HCT116 (cell line): ENCODE measurements at regions not wholly inside any gene's neighbourhood (a gene's known extent, or its start where the extent isn't known, plus 50 kb on each side); places are given as distances from the start of the nearest gene placed in this dataset.

Experiments used
- ATAC-seq: fragments of 200-7000 bp; cut with Tn5 transposase; 2 replicates; pipeline ENCODE4 v1.9.1; 2020; ENCODE audit warnings: mild to moderate bottlenecking, moderate library complexity
- BruUV-seq: library from RNA; stranded (reverse); fragments of 400-500 nt; replicated peaks from 2 replicates; lab custom pipeline; 2021; lab: Mats Ljungman, UMichigan
- CTCF ChIA-PET: fragments of 300-600 bp; sonication (Branson Sonifier 250); formaldehyde crosslinking; loops from one replicate; lab custom pipeline; 2021; ENCODE audit warnings: antibody characterized with exemption; lab: Charles Lee
- POLR2A ChIA-PET: fragments of 300-600, 350-600 bp; sonication (Branson Sonifier 250); formaldehyde crosslinking; loops from one replicate; lab custom pipeline; 2021; ENCODE audit warnings: antibody characterized with exemption; lab: Charles Lee
- RAD21 ChIA-PET, 2 experiments: fragments of 300-600 bp; sonication (Branson Sonifier 250); formaldehyde crosslinking; loops; one replicate each; lab custom pipeline; 2023; ENCODE audit warnings: low total read pairs in 2 of 2; ENCODE audit not compliant: uncharacterized antibody in 2 of 2, unreplicated experiment in 2 of 2, low non-redundant PET in 1 of 2; lab: Charles Lee
- DNase-seq: peaks from one replicate; pipeline ENCODE4 v3.0.0-alpha.2; 2010; ENCODE audit warnings: low read depth, low spot score
- H2AFZ ChIP-seq: fragments of 200-600 bp; shearing (Covaris generic), sonication (generic); 2 replicates; pipeline ENCODE4 v1.6.1; 2017; ENCODE audit warnings: low read depth, mixed run types, mixed read lengths, antibody characterized with exemption, low read length; ENCODE audit not compliant: poor library complexity, severe bottlenecking
- H3K27ac ChIP-seq: 2 replicates; pipeline ENCODE4 v1.5.1; 2012; ENCODE audit warnings: low read depth, low read length
- H3K27me3 ChIP-seq: fragments of 200-600 bp; sonication (generic); 2 replicates; pipeline ENCODE4 v1.6.1; 2016; ENCODE audit warnings: mixed run types, low read length, mixed read lengths; ENCODE audit not compliant: insufficient read depth
- H3K36me3 ChIP-seq, 2 experiments: fragments of 200-500 bp in 1 of 2; fragments of 200-600 bp in 1 of 2; sonication (Bioruptor generic) in 1 of 2; sonication (generic) in 1 of 2; 2 replicates each; pipeline versions ENCODE4 v1.5.1 to v1.6.1; 2014 to 2016; ENCODE audit warnings: low read length in 2 of 2, inconsistent platforms in 1 of 2, mixed read lengths in 1 of 2, mixed run types in 1 of 2; ENCODE audit not compliant: insufficient read depth in 2 of 2, control insufficient read depth in 1 of 2
- H3K4me1 ChIP-seq, 2 experiments: fragments of 200-600 bp in 1 of 2; sonication (generic) in 1 of 2; 2 replicates each; pipeline versions ENCODE4 v1.5.1 to v1.6.1; 2012 to 2017; ENCODE audit warnings: low read length in 2 of 2, inconsistent platforms in 1 of 2, mild to moderate bottlenecking in 1 of 2, mixed read lengths in 1 of 2, mixed run types in 1 of 2, moderate library complexity in 1 of 2; ENCODE audit not compliant: insufficient read depth in 2 of 2, control insufficient read depth in 1 of 2
- H3K4me2 ChIP-seq: fragments of 200-600 bp; sonication (generic); 2 replicates; pipeline ENCODE4 v1.6.1; 2017; ENCODE audit warnings: mixed run types, low read length, mixed read lengths
- H3K4me3 ChIP-seq, 2 experiments: fragments of 200-600 bp in 1 of 2; sonication (generic) in 1 of 2; replicated peaks in 1 of 2; 2 replicates each; pipeline ENCODE4 v1.5.1; 2011 to 2016; ENCODE audit warnings: low read length in 2 of 2, control low read depth in 1 of 2, low read depth in 1 of 2, mild to moderate bottlenecking in 1 of 2, mixed read lengths in 1 of 2, mixed run types in 1 of 2
- H3K79me2 ChIP-seq: fragments of 200-600 bp; sonication (generic); 2 replicates; pipeline ENCODE4 v1.6.1; 2017; ENCODE audit warnings: mild to moderate bottlenecking, mixed run types, low read length, moderate library complexity, mixed read lengths; ENCODE audit not compliant: insufficient read depth
- H3K9ac ChIP-seq: fragments of 200-600 bp; sonication (generic); 2 replicates; pipeline ENCODE4 v1.6.1; 2016; ENCODE audit warnings: low read length, mixed read lengths
- H3K9me2 ChIP-seq: fragments of 200-600 bp; sonication (generic), shearing (Covaris generic); 2 replicates; pipeline ENCODE4 v1.6.1; 2017; ENCODE audit warnings: mixed run types, mild to moderate bottlenecking, moderate library complexity; ENCODE audit not compliant: insufficient read depth
- H3K9me3 ChIP-seq, 2 experiments: fragments of 200-500 bp in 1 of 2; fragments of 200-600 bp in 1 of 2; sonication (Bioruptor generic) in 1 of 2; sonication (generic) in 1 of 2; 2 replicates each; pipeline ENCODE4 v1.6.1; 2014 to 2017; ENCODE audit warnings: low read length in 2 of 2, mixed read lengths in 2 of 2, inconsistent platforms in 1 of 2, low read depth in 1 of 2, mild to moderate bottlenecking in 1 of 2, mixed run types in 1 of 2, moderate library complexity in 1 of 2; ENCODE audit not compliant: control insufficient read depth in 1 of 2, insufficient read depth in 1 of 2
- H4K20me1 ChIP-seq: fragments of 200-600 bp; sonication (generic), shearing (Covaris generic); 2 replicates; pipeline ENCODE4 v1.6.1; 2017; ENCODE audit warnings: mixed run types, mild to moderate bottlenecking, moderate library complexity; ENCODE audit not compliant: insufficient read depth
- CBX3 ChIP-seq: IDR thresholded peaks from 2 replicates; pipeline ENCODE4 v1.6.1; 2012; ENCODE audit warnings: low read depth
- CEBPB ChIP-seq: IDR thresholded peaks from 2 replicates; pipeline ENCODE4 v1.6.1; 2012; ENCODE audit warnings: low read depth
- EGR1 ChIP-seq: IDR thresholded peaks from 2 replicates; pipeline ENCODE4 v1.6.1; 2012; ENCODE audit warnings: low read depth
- EZH2phosphoT487 ChIP-seq: fragments of 200-600 bp; IDR thresholded peaks from 2 replicates; pipeline ENCODE4 v1.6.1; 2018; ENCODE audit warnings: antibody characterized with exemption, borderline replicate concordance
- FOSL1 ChIP-seq: IDR thresholded peaks from 2 replicates; pipeline ENCODE4 v1.6.1; 2012; ENCODE audit warnings: low read depth
- JUND ChIP-seq: IDR thresholded peaks from 2 replicates; pipeline ENCODE4 v1.6.1; 2012
- POLR2A ChIP-seq: IDR thresholded peaks from 2 replicates; pipeline ENCODE4 v1.7.0; 2011; ENCODE audit warnings: borderline replicate concordance; ENCODE audit not compliant: insufficient read depth, insufficient read length; ENCODE audit errors: extremely low read depth
- POLR2AphosphoS5 ChIP-seq: IDR thresholded peaks from 2 replicates; pipeline ENCODE4 v1.6.1; 2011; ENCODE audit warnings: mild to moderate bottlenecking, low read depth, low read length, moderate library complexity
- SP1 ChIP-seq: IDR thresholded peaks from 2 replicates; pipeline ENCODE4 v1.6.1; 2012; ENCODE audit warnings: low read depth
- SRF ChIP-seq: IDR thresholded peaks from 2 replicates; pipeline ENCODE4 v1.6.1; 2012; ENCODE audit warnings: low read depth
- ZBTB33 ChIP-seq: IDR thresholded peaks from 2 replicates; pipeline ENCODE4 v1.6.1; 2011; ENCODE audit warnings: mild to moderate bottlenecking, low read length, moderate library complexity; ENCODE audit not compliant: insufficient replicate concordance; ENCODE audit errors: extremely low read depth
- ZFX ChIP-seq: fragments of 450-650 bp; IDR thresholded peaks from 2 replicates; pipeline ENCODE4 v1.6.1; 2017
- ZNF274 ChIP-seq: fragments of 200-500 bp; sonication (Bioruptor generic); IDR thresholded peaks from 2 replicates; pipeline ENCODE4 v1.6.1; 2014; ENCODE audit warnings: mild to moderate bottlenecking, low read depth, low read length, inconsistent platforms
- intact Hi-C: fragments of 100-400 bp; cut with micrococcal nuclease; formaldehyde crosslinking; loops from 2 replicates; pipeline ENCODE4 v1.10.0; 2022
- TF ChIP-seq, protein P1 (sequence below): IDR thresholded peaks from 2 replicates; pipeline ENCODE4 v1.6.1; 2012

- TF ChIP-seq ZNF274 (no peak), SP1 (no peak), FOSL1 (no peak), CEBPB (no peak), SRF (no peak), POLR2A (no peak), JUND (no peak)
- TF ChIP-seq, all 23 proteins: peak for 0
These were observed 113.0 kb upstream of the ANKRD55 start (continued) for GRCh38 chr5:56346044-56346710.

DNA sequence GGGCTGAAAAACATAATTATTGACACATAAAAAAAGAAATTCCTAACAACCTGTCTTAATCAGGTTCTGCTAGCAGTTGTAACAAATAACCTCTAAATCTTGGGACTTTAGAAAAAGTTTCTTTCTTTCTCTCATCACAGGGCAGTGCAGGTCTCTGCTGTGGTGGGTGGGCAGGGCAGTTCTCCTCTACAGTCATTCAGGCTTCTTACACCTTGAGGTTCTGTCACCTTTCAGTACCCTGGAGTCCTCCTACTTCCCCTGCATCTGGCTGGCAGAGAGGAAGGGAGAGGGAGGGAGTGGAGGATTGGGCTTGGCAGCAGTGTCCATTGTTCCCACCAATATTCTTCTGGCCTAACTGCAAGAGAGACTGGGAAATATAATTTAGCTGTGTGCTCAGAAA, 112.2 kb upstream of the ANKRD55 start:
- Histone ChIP-seq H3K9me2 (no peaks in the 10 kb centered on the region), H3K9ac (no peak overlapping the region), H3K9me3 (no peaks in the 10 kb centered on the region), H2AFZ (no peak overlapping the region), H3K27ac (no peak overlapping the region), H4K20me1 (no peaks in the 10 kb centered on the region), H3K36me3 (no peaks in the 10 kb centered on the region), H3K27me3 (no peaks in the 10 kb centered on the region), H3K4me2 (no peak overlapping the region), H3K4me3 (no peak overlapping the region), H3K4me1 (peaks cover 26 to 30% of the 10 kb centered on the region in 2 experiments), H3K79me2 (no peaks in the 10 kb centered on the region)
- DNase-seq = no peak
- BruUV-seq = no TSS peak
- ATAC-seq = no peak
- ChIA-PET CTCF (no interaction called here), POLR2A (interaction anchor here (0.7 kb wide), 1 partner anchor 22 kb away, joined by 3 read pairs; no protein-coding TSS in a partner anchor), RAD21 (no interaction called here)
- intact Hi-C loops = no loop called here
- TF ChIP-seq ZBTB33 (no peak), FOSL1 (no peak), POLR2AphosphoS5 (no peak), ZFX (no peak), ZNF274 (no peak), JUND (no peak), EGR1 (no peak), CEBPB (no peak), EZH2phosphoT487 (no peak), CBX3 (no peak)
- TF ChIP-seq, protein P1, sequence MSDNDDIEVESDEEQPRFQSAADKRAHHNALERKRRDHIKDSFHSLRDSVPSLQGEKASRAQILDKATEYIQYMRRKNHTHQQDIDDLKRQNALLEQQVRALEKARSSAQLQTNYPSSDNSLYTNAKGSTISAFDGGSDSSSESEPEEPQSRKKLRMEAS = no peak
